Neural progenitor cell (in vitro differentiated cells): ENCODE measurements at regions not wholly inside any gene's neighbourhood (a gene's known extent, or its start where the extent isn't known, plus 50 kb on each side); places are given as distances from the start of the nearest gene placed in this dataset.

Experiments
- DNase-seq: peaks from one replicate; pipeline ENCODE4 v3.0.0-alpha.2; 2016; ENCODE audit warnings: low spot score
- H2AFZ ChIP-seq: fragments of 200-600 bp; sonication (generic); replicated peaks from 2 replicates; pipeline ENCODE4 v1.6.1; 2016; ENCODE audit warnings: antibody characterized with exemption
- H3F3A ChIP-seq: fragments of 200-600 bp; sonication (generic); 2 replicates; pipeline ENCODE4 v1.6.1; 2016; ENCODE audit warnings: antibody characterized with exemption, low read depth
- H3K27ac ChIP-seq: fragments of 200-600 bp; sonication (generic); 2 replicates; pipeline ENCODE4 v1.5.1; 2016; ENCODE audit warnings: mild to moderate bottlenecking
- H3K27me3 ChIP-seq: fragments of 200-600 bp; sonication (generic); 2 replicates; pipeline ENCODE4 v1.6.1; 2016; ENCODE audit warnings: mild to moderate bottlenecking, moderate library complexity
- H3K36me3 ChIP-seq: fragments of 200-600 bp; sonication (generic); 2 replicates; pipeline ENCODE4 v1.5.1; 2016
- H3K4me1 ChIP-seq: fragments of 200-600 bp; sonication (generic); 2 replicates; pipeline ENCODE4 v1.6.1; 2016; ENCODE audit warnings: mixed run types
- H3K4me2 ChIP-seq: fragments of 200-600 bp; sonication (generic); 2 replicates; pipeline ENCODE4 v1.6.1; 2016
- H3K4me3 ChIP-seq: fragments of 200-600 bp; sonication (generic); 2 replicates; pipeline ENCODE4 v1.5.1; 2016
- H3K79me2 ChIP-seq: fragments of 200-600 bp; sonication (generic); 2 replicates; pipeline ENCODE4 v1.6.1; 2016; ENCODE audit warnings: low read depth
- H3K9ac ChIP-seq: fragments of 200-600 bp; sonication (generic); 2 replicates; pipeline ENCODE4 v1.6.1; 2016
- H3K9me3 ChIP-seq: fragments of 200-600 bp; sonication (generic); 2 replicates; pipeline ENCODE4 v1.5.1; 2016; ENCODE audit warnings: low read depth
- H4K20me1 ChIP-seq: fragments of 200-600 bp; sonication (generic); 2 replicates; pipeline ENCODE4 v1.6.1; 2016; ENCODE audit warnings: low read depth
- H3K27ac Mint-ChIP-seq: 3 replicates; pipeline ENCODE4 v1.8.0; 2021; ENCODE audit warnings: mixed read lengths
- H3K27me3 Mint-ChIP-seq: 2 replicates; pipeline ENCODE4 v1.8.0; 2022; ENCODE audit warnings: low read depth, mild to moderate bottlenecking, inconsistent platforms, moderate library complexity, mixed read lengths; ENCODE audit not compliant: insufficient read depth
- H3K36me3 Mint-ChIP-seq: 3 replicates; pipeline ENCODE4 v1.8.0; 2021; ENCODE audit warnings: mixed read lengths
- H3K4me1 Mint-ChIP-seq: 3 replicates; pipeline ENCODE4 v1.8.0; 2021; ENCODE audit warnings: mixed read lengths
- H3K4me3 Mint-ChIP-seq: 3 replicates; pipeline ENCODE4 v1.8.0; 2021; ENCODE audit warnings: mild to moderate bottlenecking, moderate library complexity, mixed read lengths
- H3K9me3 Mint-ChIP-seq: 3 replicates; pipeline ENCODE4 v1.8.0; 2020; ENCODE audit warnings: mixed read lengths
- CTCF ChIP-seq: fragments of 200-600 bp; sonication (generic); IDR thresholded peaks from 2 replicates; pipeline ENCODE4 v1.5.1; 2017; ENCODE audit warnings: antibody characterized with exemption, mild to moderate bottlenecking
- EZH2 ChIP-seq: fragments of 200-600 bp; sonication (generic); IDR thresholded peaks from 2 replicates; pipeline ENCODE4 v1.6.1; 2017; ENCODE audit warnings: antibody characterized with exemption, mild to moderate bottlenecking, moderate library complexity
- EZH2phosphoT487 ChIP-seq: fragments of 200-600 bp; sonication (generic); IDR thresholded peaks from 2 replicates; pipeline ENCODE4 v1.6.1; 2017; ENCODE audit warnings: antibody characterized with exemption

GRCh38 chr18:65255417-65255816 lies 495.4 kb upstream of the CDH7 start:
- Histone ChIP-seq H3K27me3 (no peaks in the 10 kb centered on the region), H2AFZ (peak overlapping the region; percentile 34), H3K9me3 (no peaks in the 10 kb centered on the region), H3K4me3 (no peak overlapping the region), H4K20me1 (no peaks in the 10 kb centered on the region), H3F3A (no peaks in the 10 kb centered on the region), H3K36me3 (no peaks in the 10 kb centered on the region), H3K27ac (no peak overlapping the region), H3K4me1 (no peaks in the 10 kb centered on the region), H3K4me2 (no peak overlapping the region), H3K9ac (no peak overlapping the region), H3K79me2 (no peaks in the 10 kb centered on the region)
- TF ChIP-seq EZH2: no peak
- peak; percentile 40 for TF ChIP-seq CTCF
- Mint-ChIP-seq H3K27ac (no peak overlapping the region), H3K36me3 (no peaks in the 10 kb centered on the region), H3K27me3 (peaks cover 2% of the 10 kb centered on the region), H3K4me1 (no peaks in the 10 kb centered on the region), H3K9me3 (no peaks in the 10 kb centered on the region), H3K4me3 (no peak overlapping the region)
- DNase-seq: no peak

- H3K9ac ChIP-seq: no peak overlapping the region
- H3K36me3 ChIP-seq: no peaks in the 10 kb centered on the region
- DNase-seq: no peak
- H3K4me3 Mint-ChIP-seq: no peak overlapping the region
- H3F3A ChIP-seq: no peaks in the 10 kb centered on the region
- H3K4me1 ChIP-seq: peaks cover 4% of the 10 kb centered on the region
- no peak overlapping the region for H3K27ac Mint-ChIP-seq
- H3K36me3 Mint-ChIP-seq: no peaks in the 10 kb centered on the region
- no peaks in the 10 kb centered on the region for H3K27me3 Mint-ChIP-seq
- TF ChIP-seq EZH2: no peak
- TF ChIP-seq CTCF: no peak
- TF ChIP-seq EZH2phosphoT487: no peak
- H3K9me3 ChIP-seq: no peaks in the 10 kb centered on the region
- no peaks in the 10 kb centered on the region for H3K27me3 ChIP-seq
- no peak overlapping the region for H3K4me3 ChIP-seq
- H4K20me1 ChIP-seq: no peaks in the 10 kb centered on the region
- no peak overlapping the region for H3K4me2 ChIP-seq
- H3K4me1 Mint-ChIP-seq: peaks cover 3% of the 10 kb centered on the region
- no peaks in the 10 kb centered on the region for H3K9me3 Mint-ChIP-seq
- H2AFZ ChIP-seq: no peak overlapping the region
- H3K79me2 ChIP-seq: no peaks in the 10 kb centered on the region
- H3K27ac ChIP-seq: no peak overlapping the region
Observed at GRCh38 chr18:65239787-65240186, 511.0 kb upstream of the CDH7 start.

- H3K27me3 ChIP-seq: no peaks in the 10 kb centered on the region
- Mint-ChIP-seq H3K27ac (no peak overlapping the region), H3K36me3 (no peaks in the 10 kb centered on the region), H3K4me3 (no peak overlapping the region), H3K9me3 (no peaks in the 10 kb centered on the region), H3K27me3 (peaks cover 3% of the 10 kb centered on the region), H3K4me1 (peaks cover 7% of the 10 kb centered on the region)
- TF ChIP-seq CTCF (no peak), EZH2phosphoT487 (no peak), EZH2 (no peak)
- H3K9ac ChIP-seq: no peak overlapping the region
- DNase-seq: no peak
- H3K79me2 ChIP-seq: no peaks in the 10 kb centered on the region
- H3F3A ChIP-seq: no peaks in the 10 kb centered on the region
- peak overlapping the region; percentile 57 for H2AFZ ChIP-seq
- H3K27ac ChIP-seq: no peak overlapping the region
- no peak overlapping the region for H3K4me3 ChIP-seq
- no peaks in the 10 kb centered on the region for H3K36me3 ChIP-seq
- no peaks in the 10 kb centered on the region for H3K9me3 ChIP-seq
- H3K4me1 ChIP-seq: peaks cover 4% of the 10 kb centered on the region
- no peak overlapping the region for H3K4me2 ChIP-seq
- no peaks in the 10 kb centered on the region for H4K20me1 ChIP-seq
Observed at GRCh38 chr18:65235966-65236624, 514.7 kb upstream of the CDH7 start.
